Stimulated activated CD4-positive, alpha-beta T cell treated with anti-CD3 and anti-CD28 coated beads, Interleukin-2, amount 100 ng/mL, for 48 hours (primary cell): ENCODE measurements at regions not wholly inside any gene's neighbourhood (a gene's known extent, or its start where the extent isn't known, plus 50 kb on each side); places are given as distances from the start of the nearest gene placed in this dataset.
"Not testable (repeated sequence)": the region's sequence is repeated elsewhere in the genome, so short reads cannot be mapped to it uniquely, and the experiment has no call there.

ENCODE experiments used
- DNase-seq, 2 donors: peaks; one replicate each; pipeline ENCODE4 v3.0.0-alpha.2; 2020

DNA sequence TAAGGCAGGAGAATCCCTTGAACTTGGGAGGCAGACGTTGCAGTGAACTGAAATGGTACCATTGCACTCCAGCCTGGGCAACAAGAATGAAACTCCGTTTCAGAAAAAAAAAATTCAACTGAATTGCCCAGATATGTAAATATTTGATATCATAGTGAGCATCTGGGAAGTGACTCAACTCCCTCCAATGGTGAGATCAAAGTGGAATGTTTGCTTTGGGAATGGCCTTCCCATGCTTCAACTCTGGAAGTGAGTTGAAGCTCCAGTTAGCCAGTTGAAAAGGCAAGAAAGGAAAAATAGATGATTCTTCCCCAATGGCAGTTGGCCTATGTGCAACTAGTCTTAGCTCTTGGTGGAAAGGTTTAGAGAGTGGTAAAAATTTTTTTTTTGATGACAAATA is 131.6 kb upstream of the CMC1 start:
- no peak for DNase-seq

DNA sequence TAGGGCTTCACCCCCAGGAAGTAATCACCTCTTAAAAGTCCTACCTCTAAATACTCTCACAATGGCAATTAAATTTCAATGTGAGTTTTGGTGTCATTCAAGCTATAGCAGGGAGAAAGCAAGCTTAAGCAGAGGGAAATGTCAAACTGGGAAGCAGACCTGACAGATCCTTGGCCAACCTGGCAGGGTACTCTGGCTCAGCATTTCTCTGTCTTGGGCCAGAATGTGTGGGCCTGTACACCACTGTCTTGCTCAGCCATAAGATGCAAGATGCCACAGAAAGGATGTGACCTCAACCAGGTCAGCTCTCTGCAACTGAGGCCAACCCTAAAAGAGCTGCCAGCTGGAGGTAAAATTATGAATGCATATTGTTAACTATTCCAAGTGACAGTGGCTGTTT is 130.6 kb upstream of the CMC1 start:
- DNase-seq: no peak

DNA sequence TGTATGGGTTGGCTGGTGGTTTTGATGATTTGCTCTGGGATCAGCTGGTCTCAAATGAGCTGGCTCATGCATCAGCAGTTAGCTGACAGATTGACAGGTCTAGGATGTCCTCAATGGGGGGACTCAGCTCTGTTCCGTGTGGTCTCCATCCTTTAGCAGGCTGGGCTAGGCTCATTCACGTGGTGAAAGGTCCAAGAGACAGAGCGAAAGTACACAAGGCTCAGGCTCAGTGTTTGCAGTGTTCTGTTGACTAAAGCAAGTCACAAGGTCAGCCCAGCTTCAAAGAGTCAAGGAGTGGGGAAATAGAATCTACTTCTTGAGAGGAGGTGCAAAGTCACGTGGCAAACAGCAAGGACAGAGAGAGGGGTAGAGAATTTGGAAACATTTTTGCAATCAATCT is 126.5 kb upstream of the CMC1 start:
- no peak for DNase-seq

DNA sequence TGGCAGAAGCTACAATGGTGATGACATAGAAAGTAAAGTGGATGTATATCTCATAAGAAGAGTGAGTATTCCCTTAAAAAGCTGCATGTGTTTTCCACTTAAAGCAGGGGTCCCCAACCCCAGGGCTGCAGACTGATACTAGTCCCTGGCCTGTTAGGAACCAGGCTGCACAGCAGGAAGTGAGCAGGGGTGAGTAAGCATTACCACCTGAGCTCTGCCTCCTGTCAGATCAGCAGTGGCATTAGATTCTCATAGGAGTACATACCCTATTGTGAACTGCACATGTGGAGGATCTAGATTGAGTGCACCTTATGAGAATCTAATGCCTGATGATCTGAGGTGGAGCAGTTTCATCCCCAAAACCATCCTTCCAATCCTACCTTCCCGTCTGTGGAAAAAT is 126.1 kb upstream of the CMC1 start:
- no peak for DNase-seq

DNA sequence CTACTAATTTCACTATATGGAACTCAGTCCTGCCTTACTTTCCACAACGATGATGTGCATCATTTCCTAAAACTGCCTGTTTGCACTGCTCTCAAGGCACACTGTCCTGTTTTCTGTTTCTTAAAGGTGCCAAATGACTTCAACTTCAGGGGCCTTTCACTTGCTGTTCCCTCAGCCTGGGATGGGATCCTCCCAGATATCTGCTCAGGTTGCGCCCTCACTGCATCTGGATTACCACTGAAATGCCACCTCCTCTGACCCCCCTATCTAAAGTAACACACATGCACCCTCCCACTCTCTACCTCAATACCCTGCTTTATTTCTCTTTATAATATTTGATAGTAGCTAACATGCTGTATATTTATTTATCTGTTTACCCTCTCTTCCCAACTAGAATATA is 123.8 kb upstream of the CMC1 start:
- no peak for DNase-seq

DNA sequence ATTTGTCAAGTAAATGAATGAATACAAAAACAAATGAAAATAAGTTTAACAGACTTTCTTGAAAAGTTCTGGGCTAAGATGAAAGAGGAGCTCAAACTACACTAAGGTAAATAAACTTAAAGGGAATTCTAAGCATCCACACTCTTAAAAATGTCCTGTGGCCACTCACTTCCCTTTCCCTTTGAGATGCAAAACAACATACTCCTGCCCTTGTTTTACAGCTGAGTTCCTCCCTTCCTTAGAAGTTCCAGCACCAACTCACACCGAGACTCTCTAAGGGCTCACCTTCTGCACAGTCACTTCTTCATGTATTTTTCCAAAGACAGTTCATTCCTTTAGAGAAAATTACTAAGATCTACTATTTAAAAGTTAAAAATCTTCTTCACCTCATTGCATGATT is 123.3 kb upstream of the CMC1 start:
- no peak for DNase-seq

DNA sequence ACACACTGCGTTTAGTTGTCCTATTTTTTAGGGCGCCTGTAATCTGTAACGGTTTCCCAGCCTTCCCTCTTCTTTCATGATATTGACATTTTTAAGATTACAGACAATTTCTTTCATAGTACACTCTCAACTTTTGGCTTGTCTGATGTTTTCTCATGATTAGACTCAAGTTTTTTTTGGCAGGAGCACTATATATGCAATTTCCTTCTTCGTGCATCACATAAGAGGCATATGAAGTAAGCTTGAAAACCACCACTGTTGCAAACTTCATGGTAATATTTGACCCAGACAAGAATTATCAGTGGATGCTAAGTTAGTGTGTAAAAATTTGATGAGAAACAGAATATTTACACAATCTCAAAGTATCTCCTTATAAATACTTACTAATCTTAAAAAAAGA is 119.2 kb upstream of the CMC1 start:
- no peak for DNase-seq

DNA sequence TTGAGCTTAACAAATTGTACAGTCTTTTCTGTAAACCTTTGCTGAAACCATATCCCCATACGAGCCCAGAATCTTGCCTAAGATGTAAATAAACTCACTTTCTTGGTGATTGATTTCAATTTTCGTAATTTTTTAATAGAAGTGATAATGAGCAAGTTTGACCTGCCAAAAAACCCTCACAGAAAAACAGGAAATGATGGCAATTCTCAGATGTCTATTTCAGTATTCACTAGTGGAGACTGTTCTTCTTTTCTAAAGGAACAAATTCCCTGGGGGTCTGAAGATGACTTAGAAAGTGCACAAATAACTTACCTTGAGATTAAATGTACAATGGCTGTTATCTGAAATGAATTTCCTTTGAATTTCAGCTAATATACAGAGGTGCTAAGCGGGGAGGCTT is 116.5 kb upstream of the CMC1 start:
- no peak for DNase-seq

DNA sequence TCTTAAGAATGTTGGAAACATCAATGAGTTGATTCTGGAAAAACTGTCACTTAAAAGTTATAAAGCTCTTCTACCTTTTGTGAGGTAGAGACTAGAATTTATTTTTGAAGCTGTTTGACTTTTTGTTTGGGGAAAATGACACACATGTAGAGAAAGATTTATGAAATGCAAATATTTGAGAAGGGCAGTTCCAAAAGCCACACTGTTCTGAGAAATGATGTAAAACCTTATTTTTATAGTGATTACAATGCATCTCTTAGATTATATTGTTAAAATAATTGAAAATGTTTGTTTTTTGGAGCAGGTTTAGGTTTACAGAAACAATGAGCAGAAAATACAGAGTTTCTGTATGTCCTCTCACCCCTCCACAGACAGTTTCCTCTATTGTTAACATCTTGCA is 116.1 kb upstream of the CMC1 start:
- no peak for DNase-seq

DNA sequence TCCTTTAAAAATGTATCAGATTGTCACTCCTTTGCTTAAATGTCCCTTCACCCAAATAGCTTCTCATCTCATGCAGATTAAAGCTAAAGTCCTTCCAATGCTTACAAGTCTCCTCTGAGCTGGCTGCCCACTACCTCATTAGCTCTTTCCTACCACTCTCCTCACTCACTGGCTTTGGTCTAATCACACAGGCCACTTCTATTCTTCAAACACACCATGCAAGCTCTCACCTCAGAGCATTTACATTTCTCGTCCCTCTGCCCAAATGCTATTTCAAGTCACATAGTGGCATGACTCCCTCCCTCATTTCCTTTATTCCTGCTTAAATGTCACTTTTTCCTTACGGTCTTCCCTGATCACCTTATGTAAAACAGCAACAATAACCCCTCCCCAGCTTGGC is 110.6 kb upstream of the CMC1 start:
- no peak for DNase-seq

DNA sequence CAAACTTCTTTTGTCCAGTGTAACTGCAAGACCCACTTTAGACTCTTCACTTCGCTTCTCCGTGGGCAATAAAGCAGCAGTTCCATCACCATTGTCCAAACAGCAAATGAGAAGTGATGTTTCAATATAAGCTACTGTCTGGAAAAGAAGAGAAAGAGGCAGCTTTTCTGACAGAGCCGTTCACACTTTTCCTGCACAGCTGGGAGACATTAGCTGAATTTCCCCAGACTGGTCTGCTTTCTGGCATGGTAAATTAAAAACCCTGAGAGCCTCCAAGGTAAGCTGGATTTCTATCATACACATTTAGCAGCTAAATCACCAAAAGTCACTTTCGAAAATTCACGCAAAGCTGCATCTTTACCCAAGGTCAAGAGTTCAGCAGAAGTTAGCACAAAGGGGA is 108.5 kb upstream of the CMC1 start:
- DNase-seq: no peak

DNA sequence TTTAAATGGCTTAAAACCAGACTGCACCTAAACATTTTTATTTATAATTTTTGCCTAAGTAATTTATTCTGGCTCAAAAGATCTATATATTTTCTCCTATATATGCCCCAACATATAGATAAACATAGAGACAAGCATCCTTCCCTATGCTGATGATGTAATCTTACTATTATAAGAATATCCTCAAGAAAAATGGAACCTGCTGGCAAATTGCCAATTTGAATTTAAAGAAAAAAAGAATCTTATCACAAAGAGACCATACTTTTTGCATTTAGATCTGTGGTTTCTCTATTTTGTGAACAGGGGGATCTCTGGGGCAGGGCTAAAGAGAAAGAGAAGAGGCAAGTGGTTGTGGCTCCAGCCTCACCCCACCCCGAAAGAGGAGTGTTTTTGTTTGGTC is 107.2 kb upstream of the CMC1 start:
- no peak for DNase-seq

DNA sequence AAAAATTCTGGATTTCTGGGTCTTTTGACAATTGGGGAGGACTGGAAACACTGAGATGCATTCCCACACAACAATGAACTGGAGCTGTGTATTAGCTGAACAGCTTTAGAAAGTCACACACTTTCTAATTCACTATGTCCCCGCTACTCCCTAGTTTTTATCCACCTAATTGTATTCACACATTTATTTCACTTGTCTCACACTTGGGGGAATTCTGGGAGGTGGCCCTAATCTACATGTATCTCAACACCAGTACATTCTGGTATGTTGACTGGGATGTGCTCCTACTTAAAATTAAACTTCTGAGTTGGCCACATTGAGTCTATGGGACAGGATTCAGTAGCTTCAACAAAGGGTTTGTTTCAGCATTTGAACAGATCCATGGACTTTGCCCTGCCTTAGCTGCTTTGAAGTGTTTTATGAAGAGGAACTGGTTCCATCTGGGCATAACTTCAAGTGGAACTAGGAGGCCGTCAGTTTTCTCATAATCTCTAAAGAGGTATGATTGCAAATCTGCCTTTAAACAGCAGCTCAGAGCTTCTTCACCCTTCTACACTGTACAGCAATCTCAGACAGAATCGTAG is 106.5 kb upstream of the CMC1 start:
- no peak for DNase-seq

DNA sequence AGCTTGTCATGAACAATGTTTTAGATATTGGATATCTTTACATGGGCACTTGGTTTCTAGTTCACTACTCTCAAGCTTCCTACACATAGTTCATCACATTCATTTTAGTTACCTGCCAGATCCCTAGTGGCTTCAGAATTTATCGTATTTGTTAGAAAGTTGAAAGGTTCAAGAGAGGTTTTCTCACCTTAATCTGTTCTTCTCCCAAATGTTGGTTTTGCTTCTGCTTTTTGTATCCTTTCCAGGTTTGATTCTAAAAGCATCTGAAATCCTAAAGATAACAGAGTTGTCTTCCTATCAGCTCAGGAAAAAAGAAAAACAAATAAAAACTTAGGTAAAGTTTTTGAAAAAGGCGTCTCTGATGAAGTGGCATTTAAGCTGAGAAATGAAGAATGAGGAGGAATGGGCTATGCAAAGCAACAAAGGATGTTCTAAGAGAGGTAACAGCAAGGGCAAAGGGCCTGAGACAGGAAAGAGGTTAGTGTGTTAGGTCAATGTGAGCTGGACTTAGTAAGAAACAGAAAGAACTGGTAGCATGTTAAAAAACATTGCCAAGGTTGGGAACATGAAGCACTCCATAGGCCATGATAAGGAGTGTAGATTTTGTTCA is 104.7 kb upstream of the CMC1 start:
- no peak for DNase-seq

DNA sequence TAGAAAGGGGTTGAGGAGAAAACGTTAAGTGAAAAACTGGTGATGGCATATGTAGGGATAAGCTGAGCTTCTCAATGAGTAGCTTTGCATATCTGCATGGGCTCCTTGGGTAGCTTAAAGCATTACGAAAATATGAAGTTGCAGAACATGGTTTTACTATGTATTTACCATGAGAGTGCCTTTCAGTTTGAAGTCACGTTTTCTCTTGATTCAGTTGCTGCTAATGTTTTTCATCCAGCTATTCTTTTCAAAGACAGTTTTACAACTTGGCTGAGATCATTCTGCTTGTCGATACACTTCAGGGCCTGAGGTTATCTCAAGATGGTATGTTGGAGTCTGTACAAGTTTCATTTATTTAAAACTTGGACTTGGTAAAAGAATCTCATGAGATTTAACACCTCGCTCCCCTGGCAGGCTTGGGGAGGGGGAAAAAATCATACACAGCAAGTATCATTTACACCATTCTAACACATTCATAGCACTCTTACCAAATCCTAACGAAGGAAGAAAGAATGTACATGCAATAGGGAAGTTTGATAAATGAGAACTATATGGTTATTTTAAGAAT is 103.3 kb upstream of the CMC1 start:
- no peak for DNase-seq

DNA sequence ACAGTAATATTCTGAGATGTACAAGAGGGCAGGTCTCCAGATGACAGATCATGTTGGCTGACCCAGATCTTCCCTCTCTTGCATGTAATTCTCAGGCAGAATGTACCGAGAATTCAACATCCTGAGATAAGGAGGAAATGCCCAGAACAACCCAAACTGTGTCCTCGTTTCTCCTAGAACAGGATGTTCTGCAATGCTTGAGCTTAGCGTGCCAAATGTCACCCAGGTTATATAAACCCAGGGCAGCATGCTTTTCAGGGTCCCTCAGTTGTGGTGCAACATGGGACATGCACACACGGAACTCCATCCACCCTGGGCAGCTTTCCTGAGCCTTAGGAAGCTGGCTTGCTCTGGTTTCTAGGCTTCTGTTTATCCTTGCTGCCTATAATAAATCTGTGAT is 102.1 kb upstream of the CMC1 start:
- DNase-seq: no peak

DNA sequence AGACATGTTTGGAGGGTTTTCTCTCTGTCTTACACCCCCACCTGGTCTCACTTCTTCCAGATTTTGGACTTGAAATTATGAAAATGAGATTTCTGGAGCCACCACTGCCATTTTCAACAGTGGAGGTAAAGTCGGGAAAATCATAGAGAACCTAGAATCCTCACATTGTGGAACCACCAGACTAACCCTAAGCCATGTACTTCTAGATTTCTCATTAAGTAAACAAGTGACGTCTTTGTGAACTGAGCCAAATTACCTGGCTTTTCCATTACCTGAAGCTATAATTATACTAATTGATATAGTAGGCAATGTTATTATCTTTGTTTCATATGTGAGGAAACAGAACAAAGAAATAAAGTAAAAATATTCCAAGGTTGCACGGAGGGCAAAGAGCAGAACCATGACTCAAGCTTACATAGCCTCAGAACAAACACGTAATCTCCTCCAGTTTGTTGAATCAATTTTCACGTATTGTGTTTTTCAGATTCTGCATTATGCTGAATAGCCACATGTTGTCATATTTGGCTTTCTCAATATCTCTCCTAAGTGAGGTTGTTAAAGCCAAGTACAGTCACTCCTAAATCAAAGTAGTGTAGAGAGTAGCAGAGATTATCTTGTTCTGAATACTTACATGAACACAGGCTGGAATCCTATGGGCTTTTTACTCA is 101.3 kb upstream of the CMC1 start:
- DNase-seq: no peak

DNA sequence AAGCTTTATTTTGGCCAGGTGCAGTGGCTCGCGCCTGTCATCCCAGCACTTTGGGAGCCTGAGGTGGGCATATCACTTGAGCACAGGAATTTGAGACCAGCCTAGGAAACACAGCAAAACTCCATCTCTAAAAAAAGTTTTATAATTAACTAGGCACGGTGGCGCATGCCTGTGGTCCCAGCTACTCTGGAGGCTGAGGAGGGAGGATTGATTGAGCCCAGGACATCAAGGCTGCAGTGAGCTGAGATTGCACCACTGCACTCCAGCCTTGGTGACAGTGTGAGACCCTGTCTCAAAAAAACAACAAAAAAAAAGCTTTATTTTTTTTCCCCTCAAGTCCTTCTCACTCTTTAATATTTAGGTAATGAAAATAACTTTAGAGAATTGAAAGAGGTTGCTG is 100.8 kb upstream of the CMC1 start:
- no peak for DNase-seq

DNA sequence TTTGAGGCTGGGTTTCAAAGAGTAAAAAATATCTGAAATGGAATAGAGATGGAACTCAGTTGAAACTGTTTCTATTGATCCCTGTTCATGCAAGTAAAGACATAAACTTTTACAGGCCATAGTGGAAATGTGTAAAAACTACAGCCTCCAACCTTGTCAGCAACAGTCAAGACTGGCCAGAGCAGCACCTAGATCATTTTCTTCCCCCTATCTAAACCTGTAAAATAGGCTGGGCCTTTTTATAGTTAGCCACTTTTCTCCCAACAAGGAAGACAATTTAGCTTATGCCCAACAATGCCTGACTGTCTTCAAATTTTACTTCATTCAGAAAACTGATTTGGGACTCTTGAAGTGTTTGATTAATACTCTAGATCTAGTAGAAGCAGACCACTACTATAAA is 91.5 kb upstream of the CMC1 start:
- no peak for DNase-seq

DNA sequence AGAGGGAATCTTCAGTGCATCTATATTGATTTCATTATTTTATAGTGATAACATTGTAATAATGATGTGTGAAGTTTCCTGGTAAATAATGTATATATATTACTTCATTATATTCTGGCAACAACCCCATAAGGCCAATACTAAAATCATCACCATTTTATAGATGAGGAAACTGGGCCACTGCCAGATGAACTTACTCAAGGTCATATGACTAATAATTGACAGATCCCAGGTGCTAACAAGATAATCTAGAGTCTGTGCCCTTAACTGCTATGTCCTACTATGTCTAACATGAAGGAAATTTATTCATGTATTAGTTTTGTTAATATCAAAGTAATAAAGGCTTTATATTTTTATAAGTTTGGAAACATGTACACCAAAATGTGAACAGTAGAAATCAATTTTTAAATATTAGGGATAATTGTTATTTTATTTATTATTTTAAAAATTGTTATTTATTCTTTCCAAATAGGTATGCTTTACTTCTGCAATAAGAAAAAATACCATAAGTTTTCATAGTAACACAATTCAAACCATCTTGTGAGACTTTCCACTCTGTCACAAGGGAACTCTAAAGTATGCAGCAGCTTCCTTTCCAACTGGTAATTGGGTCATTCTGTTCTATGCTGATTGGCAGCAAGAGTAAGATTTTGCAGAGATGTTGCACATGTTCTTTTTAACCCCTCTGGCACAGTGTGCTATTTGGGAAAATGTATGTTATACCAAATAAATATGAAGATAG is 90.8 kb upstream of the CMC1 start:
- DNase-seq: no peak

DNA sequence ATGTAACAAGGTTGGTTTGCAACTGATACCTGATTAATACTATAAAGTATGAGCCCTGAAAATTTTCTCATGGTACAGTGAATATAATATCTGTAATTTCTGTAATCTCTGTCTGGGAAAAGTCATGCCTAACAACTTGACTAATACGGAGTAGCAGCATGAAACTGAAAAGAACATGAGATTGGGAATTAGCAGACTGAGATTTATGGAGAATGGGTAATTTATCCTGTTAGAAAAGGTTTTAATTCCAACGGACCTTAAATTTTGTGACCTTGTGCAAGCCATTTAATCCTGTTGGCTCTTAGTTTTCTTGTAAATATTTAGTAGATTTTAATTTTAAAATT is 90.2 kb upstream of the CMC1 start:
- DNase-seq: no peak

DNA sequence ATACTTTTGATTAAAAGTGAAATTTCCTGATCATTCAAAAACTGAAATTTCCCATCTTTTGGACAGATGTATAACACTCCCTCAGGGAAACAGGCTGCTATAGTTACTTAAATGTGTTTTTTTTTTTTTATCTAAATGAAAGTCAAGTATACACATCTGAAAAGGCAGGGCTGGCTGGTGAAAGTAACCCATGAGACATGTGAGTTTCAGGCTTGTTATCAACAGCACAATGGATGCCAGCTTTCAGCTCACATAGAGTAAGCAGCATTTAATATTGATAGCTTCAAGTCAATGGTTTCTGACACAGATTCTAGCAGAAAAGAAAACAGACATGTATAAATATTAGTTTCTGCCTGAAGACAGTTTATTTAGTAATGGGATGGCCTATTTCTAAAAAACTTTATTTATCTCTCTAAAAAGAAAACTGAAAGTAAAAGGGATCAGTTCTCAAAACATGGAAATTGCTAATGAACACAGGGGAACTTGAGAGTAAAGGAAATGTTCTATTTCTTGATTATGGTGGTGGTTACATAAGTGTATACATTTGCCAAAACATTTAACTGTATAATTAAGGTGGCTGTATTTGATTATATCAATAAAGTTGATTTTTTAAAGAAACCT is 89.7 kb upstream of the CMC1 start:
- DNase-seq: no peak

DNA sequence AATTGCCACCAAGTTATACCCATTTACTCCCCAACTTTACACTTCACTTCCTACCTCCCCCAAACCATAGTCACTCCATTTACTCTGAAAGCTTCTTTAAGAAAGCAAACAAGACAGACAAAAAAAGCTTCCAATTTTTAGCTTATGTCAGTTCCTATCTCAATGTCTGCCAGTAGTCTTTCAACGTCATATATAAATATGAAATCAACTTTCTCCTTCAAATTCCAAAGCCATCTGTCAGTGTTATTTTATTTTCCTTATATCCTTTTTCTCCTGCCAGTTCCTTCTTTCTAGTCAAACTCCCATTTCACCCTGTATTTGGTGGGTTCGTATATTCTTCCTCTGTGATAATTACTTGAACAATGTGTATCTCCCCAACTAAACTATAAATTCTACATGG is 85.8 kb upstream of the CMC1 start:
- DNase-seq: no peak

DNA sequence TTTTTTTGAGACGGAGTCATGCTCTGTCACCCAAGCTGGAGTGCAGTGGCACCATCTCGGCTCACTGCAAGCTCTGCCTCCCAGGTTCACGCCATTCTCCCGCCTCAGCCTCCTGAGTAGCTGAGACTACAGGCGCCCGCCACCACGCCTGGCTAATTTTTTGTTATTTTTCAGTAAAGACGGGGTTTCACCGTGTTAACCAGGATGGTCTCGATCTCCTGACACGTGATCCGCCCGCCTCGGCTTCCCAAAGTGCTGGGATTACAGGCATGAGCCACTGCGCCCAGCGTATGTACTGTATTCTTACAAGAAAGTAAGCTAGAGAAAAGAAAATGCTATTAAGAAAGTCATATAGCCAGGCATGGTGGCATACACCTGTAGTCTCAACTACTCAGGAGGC is 84.8 kb upstream of the CMC1 start:
- DNase-seq: not testable (repeated sequence)
